ENCODE measurements at regions not wholly inside any gene's neighbourhood (a gene's known extent, or its start where the extent isn't known, plus 50 kb on each side); places are given as distances from the start of the nearest gene placed in this dataset.

DNA sequence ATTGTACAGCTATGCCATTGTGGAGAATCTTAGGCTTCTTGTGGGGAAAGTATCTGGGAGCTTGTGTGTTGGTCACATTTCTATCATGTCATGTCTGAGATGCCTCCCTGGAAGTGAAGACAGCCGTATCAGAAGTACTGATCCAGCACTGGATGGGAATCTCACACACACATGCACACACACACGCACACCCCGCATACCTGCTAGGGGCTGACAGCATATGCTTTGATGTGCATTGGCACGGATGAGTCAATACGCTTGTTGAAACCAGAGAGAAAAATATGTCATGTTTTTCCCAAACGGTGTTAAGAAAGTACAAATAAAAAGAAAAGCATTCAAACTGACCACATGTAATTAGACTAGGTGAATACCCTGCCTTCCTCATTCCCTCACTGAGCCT, 260.8 kb downstream of the KTN1 start:
- Histone ChIP-seq H3K9me3 (ENCODE audit: control insufficient read depth, low read length) (peaks cover 10% of the 10 kb centered on the region), H3K4me3 (ENCODE audit: low read length) (no peak overlapping the region), H3K4me1 (ENCODE audit: control insufficient read depth, insufficient read depth, low read length) (no peaks in the 10 kb centered on the region), H3K27ac (ENCODE audit: low read depth, low read length) (no peak overlapping the region), H3K27me3 (ENCODE audit: control insufficient read depth, insufficient read depth, low read length, poor library complexity, severe bottlenecking) (no peaks in the 10 kb centered on the region), H3K9ac (ENCODE audit: extremely low read depth, low read length, poor library complexity, severe bottlenecking) (no peak overlapping the region), H3K36me3 (ENCODE audit: control insufficient read depth, insufficient read depth, low read length) (no peaks in the 10 kb centered on the region)
- H3K27me3 Mint-ChIP-seq (ENCODE audit: insufficient read depth), result peaks cover 2% of the 10 kb centered on the region
- TF ChIP-seq, protein P1, sequence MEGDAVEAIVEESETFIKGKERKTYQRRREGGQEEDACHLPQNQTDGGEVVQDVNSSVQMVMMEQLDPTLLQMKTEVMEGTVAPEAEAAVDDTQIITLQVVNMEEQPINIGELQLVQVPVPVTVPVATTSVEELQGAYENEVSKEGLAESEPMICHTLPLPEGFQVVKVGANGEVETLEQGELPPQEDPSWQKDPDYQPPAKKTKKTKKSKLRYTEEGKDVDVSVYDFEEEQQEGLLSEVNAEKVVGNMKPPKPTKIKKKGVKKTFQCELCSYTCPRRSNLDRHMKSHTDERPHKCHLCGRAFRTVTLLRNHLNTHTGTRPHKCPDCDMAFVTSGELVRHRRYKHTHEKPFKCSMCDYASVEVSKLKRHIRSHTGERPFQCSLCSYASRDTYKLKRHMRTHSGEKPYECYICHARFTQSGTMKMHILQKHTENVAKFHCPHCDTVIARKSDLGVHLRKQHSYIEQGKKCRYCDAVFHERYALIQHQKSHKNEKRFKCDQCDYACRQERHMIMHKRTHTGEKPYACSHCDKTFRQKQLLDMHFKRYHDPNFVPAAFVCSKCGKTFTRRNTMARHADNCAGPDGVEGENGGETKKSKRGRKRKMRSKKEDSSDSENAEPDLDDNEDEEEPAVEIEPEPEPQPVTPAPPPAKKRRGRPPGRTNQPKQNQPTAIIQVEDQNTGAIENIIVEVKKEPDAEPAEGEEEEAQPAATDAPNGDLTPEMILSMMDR (conservative IDR thresholded peaks at IDR 0.05), result no peak
- H3K9me3 Mint-ChIP-seq, result peaks cover 20% of the 10 kb centered on the region
- 93 to 100% methylated on average over 2 to 6 of the region's 6 CpGs for WGBS, 2 experiments (ENCODE audit: insufficient coverage in 1 of 2, insufficient read length in 1 of 2)
- no peak overlapping the region for H3K4me3 Mint-ChIP-seq
- no peak for DNase-seq
- no peak overlapping the region for H3K27ac Mint-ChIP-seq
- no peaks in the 10 kb centered on the region for H3K4me1 Mint-ChIP-seq
- H3K36me3 Mint-ChIP-seq (ENCODE audit: low read depth), result no peaks in the 10 kb centered on the region

DNA sequence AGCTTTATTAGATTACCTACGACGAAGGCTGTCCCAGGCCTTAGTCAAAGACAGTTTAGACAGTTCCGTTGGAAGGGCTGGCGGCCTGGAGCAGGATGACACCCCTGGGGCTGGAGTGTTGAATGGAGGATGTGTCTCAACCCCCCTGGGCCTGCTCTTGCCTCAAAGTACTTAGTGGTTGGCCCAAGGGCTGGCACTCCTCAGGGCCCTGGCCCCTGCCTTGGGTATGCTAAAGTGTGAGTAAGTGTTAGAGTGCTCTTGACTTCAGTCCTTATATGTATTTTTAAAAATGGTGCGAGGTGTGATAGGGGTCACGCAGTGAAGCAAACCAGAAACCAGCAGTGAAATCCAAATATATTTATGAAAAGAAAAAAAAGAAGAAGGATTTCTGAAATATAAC, 261.6 kb downstream of the KTN1 start:
- 64 to 71% methylated on average over 3 to 5 of the region's 6 CpGs for WGBS, 2 experiments (ENCODE audit: insufficient coverage in 1 of 2, insufficient read length in 1 of 2)
- peaks cover 24% of the 10 kb centered on the region for H3K9me3 Mint-ChIP-seq
- no peak overlapping the region for H3K9ac ChIP-seq (ENCODE audit: extremely low read depth, low read length, poor library complexity, severe bottlenecking)
- no peaks in the 10 kb centered on the region for H3K4me1 Mint-ChIP-seq
- no peak overlapping the region for H3K27ac Mint-ChIP-seq
- H3K9me3 ChIP-seq (ENCODE audit: control insufficient read depth, low read length), result peaks cover 11% of the 10 kb centered on the region
- no peaks in the 10 kb centered on the region for H3K36me3 Mint-ChIP-seq (ENCODE audit: low read depth)
- H3K27ac ChIP-seq (ENCODE audit: low read depth, low read length), result no peak overlapping the region
- H3K4me3 ChIP-seq (ENCODE audit: low read length), result no peak overlapping the region
- no peak for DNase-seq
- H3K36me3 ChIP-seq (ENCODE audit: control insufficient read depth, insufficient read depth, low read length), result no peaks in the 10 kb centered on the region
- peaks cover 4% of the 10 kb centered on the region for H3K27me3 Mint-ChIP-seq (ENCODE audit: insufficient read depth)
- TF ChIP-seq, protein P1 (conservative IDR thresholded peaks at IDR 0.05), result no peak
- no peaks in the 10 kb centered on the region for H3K4me1 ChIP-seq (ENCODE audit: control insufficient read depth, insufficient read depth, low read length)
- H3K4me3 Mint-ChIP-seq, result no peak overlapping the region
- H3K27me3 ChIP-seq (ENCODE audit: control insufficient read depth, insufficient read depth, low read length, poor library complexity, severe bottlenecking), result no peaks in the 10 kb centered on the region

DNA sequence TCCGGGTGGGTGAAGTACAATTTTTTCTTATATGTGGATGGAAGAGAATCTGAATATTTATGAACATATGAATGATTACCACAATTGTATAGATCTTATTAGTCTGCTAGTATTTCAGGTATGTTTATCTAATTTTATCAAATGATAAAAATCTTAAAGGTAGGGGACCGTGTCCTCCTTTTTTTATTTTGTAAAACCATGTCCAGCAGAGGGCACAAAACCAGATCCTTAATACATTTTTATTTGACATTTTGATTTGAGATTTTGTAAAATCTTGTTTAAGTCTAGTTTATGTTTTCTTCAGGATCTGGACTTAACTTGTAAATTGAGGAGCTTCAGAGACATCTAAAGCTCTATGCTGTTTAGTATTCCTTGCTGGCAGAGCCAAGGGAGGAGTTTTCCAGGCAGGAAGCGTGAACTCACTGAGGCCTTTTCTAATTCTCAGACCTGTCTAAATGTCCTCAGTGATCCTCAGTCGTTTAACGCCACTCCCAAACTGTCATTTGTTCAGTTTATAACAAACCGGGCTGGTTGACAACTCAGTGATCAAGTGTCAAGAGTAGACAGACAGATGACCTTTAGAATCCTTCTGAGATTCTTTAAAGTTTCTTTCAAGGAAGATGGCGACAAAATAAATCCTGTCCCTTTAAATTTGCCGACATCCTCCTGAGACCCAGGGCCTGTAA, 263.9 kb downstream of the KTN1 start:
- Histone ChIP-seq H3K4me1 (ENCODE audit: control insufficient read depth, insufficient read depth, low read length) (no peaks in the 10 kb centered on the region), H3K36me3 (ENCODE audit: control insufficient read depth, insufficient read depth, low read length) (no peaks in the 10 kb centered on the region), H3K27ac (ENCODE audit: low read depth, low read length) (no peak overlapping the region), H3K9ac (ENCODE audit: extremely low read depth, low read length, poor library complexity, severe bottlenecking) (no peak overlapping the region), H3K4me3 (ENCODE audit: low read length) (no peak overlapping the region), H3K9me3 (ENCODE audit: control insufficient read depth, low read length) (peaks cover 11% of the 10 kb centered on the region), H3K27me3 (ENCODE audit: control insufficient read depth, insufficient read depth, low read length, poor library complexity, severe bottlenecking) (peaks cover 10% of the 10 kb centered on the region)
- Mint-ChIP-seq H3K36me3 (ENCODE audit: low read depth) (no peaks in the 10 kb centered on the region), H3K27ac (no peak overlapping the region), H3K9me3 (peaks cover 21% of the 10 kb centered on the region), H3K27me3 (ENCODE audit: insufficient read depth) (peaks cover 16% of the 10 kb centered on the region), H3K4me3 (no peak overlapping the region), H3K4me1 (no peaks in the 10 kb centered on the region)
- 65 to 66% methylated on average over 5 to 7 of the region's 8 CpGs for WGBS, 2 experiments (ENCODE audit: insufficient coverage in 1 of 2, insufficient read length in 1 of 2)
- no peak for DNase-seq
- TF ChIP-seq, protein P1 (conservative IDR thresholded peaks at IDR 0.05), result peak; percentile 55
